ENCODE measurements at regions not wholly inside any gene's neighbourhood (a gene's known extent, or its start where the extent isn't known, plus 50 kb on each side); places are given as distances from the start of the nearest gene placed in this dataset.

- no peak for TF ChIP-seq CTCF (IDR thresholded peaks at IDR 0.05)
- intact Hi-C loops (cut with DNase I) = no loop called here
- no peaks in the 10 kb centered on the region for H3K9me3 ChIP-seq
- no peaks in the 10 kb centered on the region for H3K27me3 ChIP-seq
- no peak overlapping the region for H3K4me3 ChIP-seq
- H3K4me1 ChIP-seq = no peaks in the 10 kb centered on the region
- DNase-seq (ENCODE audit: low spot score in 2 of 2) = no peak
- H3K27ac ChIP-seq = no peak overlapping the region
- H3K36me3 ChIP-seq = no peaks in the 10 kb centered on the region
These were observed 426.4 kb upstream of the FAT3 start for GRCh38 chr11:91798240-91798639.

- Histone ChIP-seq H3K27ac (no peak overlapping the region), H3K4me1 (no peaks in the 10 kb centered on the region), H3K4me3 (no peak overlapping the region), H3K9me3 (no peaks in the 10 kb centered on the region), H3K36me3 (no peaks in the 10 kb centered on the region), H3K27me3 (no peaks in the 10 kb centered on the region)
- no peak for DNase-seq (ENCODE audit: low spot score in 2 of 2)
- intact Hi-C loops (cut with DNase I) = no loop called here
- no peak for TF ChIP-seq CTCF (IDR thresholded peaks at IDR 0.05)
These were observed 427.6 kb upstream of the FAT3 start for GRCh38 chr11:91796999-91797398.

- no peaks in the 10 kb centered on the region for H3K4me1 ChIP-seq
- no peaks in the 10 kb centered on the region for H3K27me3 ChIP-seq
- H3K36me3 ChIP-seq = no peaks in the 10 kb centered on the region
- no peak for TF ChIP-seq CTCF (IDR thresholded peaks at IDR 0.05)
- intact Hi-C loops (cut with DNase I) = no loop called here
- H3K4me3 ChIP-seq = no peak overlapping the region
- DNase-seq (ENCODE audit: low spot score in 2 of 2) = no peak
- no peaks in the 10 kb centered on the region for H3K9me3 ChIP-seq
- H3K27ac ChIP-seq = no peak overlapping the region
These were observed 429.3 kb upstream of the FAT3 start for GRCh38 chr11:91795139-91795887.

- DNase-seq (ENCODE audit: low spot score in 2 of 2) = no peak
- Histone ChIP-seq H3K9me3 (no peaks in the 10 kb centered on the region), H3K4me1 (no peaks in the 10 kb centered on the region), H3K27me3 (no peaks in the 10 kb centered on the region), H3K27ac (no peak overlapping the region), H3K4me3 (no peak overlapping the region), H3K36me3 (no peaks in the 10 kb centered on the region)
- no peak for TF ChIP-seq CTCF (IDR thresholded peaks at IDR 0.05)
- intact Hi-C loops (cut with DNase I) = no loop called here
These were observed 430.5 kb upstream of the FAT3 start for GRCh38 chr11:91794146-91794545.

GRCh38 chr11:91792779-91793262 lies 431.8 kb upstream of the FAT3 start:
- no peaks in the 10 kb centered on the region for H3K27me3 ChIP-seq
- no peaks in the 10 kb centered on the region for H3K9me3 ChIP-seq
- intact Hi-C loops (cut with DNase I) = no loop called here
- H3K4me1 ChIP-seq = no peaks in the 10 kb centered on the region
- no peaks in the 10 kb centered on the region for H3K36me3 ChIP-seq
- DNase-seq (ENCODE audit: low spot score in 2 of 2) = no peak
- TF ChIP-seq CTCF (IDR thresholded peaks at IDR 0.05) = no peak
- H3K4me3 ChIP-seq = no peak overlapping the region
- no peak overlapping the region for H3K27ac ChIP-seq

GRCh38 chr11:91791171-91791468 lies 433.5 kb upstream of the FAT3 start:
- intact Hi-C loops (cut with DNase I) = no loop called here
- H3K4me1 ChIP-seq = no peaks in the 10 kb centered on the region
- DNase-seq (ENCODE audit: low spot score in 2 of 2) = no peak

More at GRCh38 chr11:91791171-91791468, 433.5 kb upstream of the FAT3 start:
- TF ChIP-seq CTCF (IDR thresholded peaks at IDR 0.05) = no peak
- Histone ChIP-seq H3K9me3 (no peaks in the 10 kb centered on the region), H3K36me3 (no peaks in the 10 kb centered on the region), H3K27me3 (no peaks in the 10 kb centered on the region), H3K27ac (no peak overlapping the region), H3K4me3 (no peak overlapping the region)

Measured in ascending aorta (tissue), 2 donors.